T-helper 1 cell treated with Interleukin-12 subunit alpha and Interleukin-12 subunit beta and Interleukin-4 antibody, amounts not matched to agents 30 ng/mL and 1 ng/mL, for 36 hours (primary cell): ENCODE measurements at regions not wholly inside any gene's neighbourhood (a gene's known extent, or its start where the extent isn't known, plus 50 kb on each side); places are given as distances from the start of the nearest gene placed in this dataset.

Experiments
- intact Hi-C: fragments of 100-400 bp; cut with micrococcal nuclease; formaldehyde crosslinking; loops from one replicate; pipeline ENCODE4 v1.15.1; 2024

DNA sequence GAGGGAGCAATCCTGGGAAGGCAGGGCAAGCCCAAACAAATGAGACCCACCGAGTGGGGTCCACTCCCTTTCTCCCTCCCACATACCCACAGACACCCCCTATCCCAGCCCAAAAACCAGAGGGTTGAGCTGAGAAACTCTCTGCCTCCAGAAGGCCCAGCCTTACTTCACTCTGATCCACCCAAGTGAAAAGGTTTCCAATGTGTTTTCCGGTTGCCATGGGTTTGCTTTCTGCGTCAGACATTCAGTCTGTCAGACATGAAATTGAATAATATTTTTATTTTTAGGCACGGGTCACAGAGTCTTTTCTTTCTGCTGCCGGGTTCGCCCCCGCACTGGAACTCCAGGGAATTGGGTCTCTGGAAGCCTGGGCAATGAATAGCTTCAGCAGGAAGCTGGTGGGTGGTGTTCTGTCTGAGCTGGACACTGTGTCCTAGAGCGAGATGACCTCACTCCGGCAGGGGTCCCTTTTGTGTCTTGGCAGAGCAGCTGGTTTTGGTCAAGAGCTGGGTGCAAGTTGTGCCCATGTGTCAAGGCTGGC is 69.8 kb upstream of the CLMN start:
- intact Hi-C loops: no loop called here

- intact Hi-C loops: no loop called here
Measured at GRCh38 chr14:95388699-95389098, 69.0 kb upstream of the CLMN start.

- intact Hi-C loops: no loop called here
Measured at GRCh38 chr14:95387826-95388445, 68.2 kb upstream of the CLMN start.

GRCh38 chr14:95386536-95387095 is 66.9 kb upstream of the CLMN start:
- intact Hi-C loops: no loop called here

GRCh38 chr14:95385701-95386100 is 66.0 kb upstream of the CLMN start:
- intact Hi-C loops: no loop called here

GRCh38 chr14:95382747-95383146 is 63.0 kb upstream of the CLMN start:
- intact Hi-C loops: no loop called here

DNA sequence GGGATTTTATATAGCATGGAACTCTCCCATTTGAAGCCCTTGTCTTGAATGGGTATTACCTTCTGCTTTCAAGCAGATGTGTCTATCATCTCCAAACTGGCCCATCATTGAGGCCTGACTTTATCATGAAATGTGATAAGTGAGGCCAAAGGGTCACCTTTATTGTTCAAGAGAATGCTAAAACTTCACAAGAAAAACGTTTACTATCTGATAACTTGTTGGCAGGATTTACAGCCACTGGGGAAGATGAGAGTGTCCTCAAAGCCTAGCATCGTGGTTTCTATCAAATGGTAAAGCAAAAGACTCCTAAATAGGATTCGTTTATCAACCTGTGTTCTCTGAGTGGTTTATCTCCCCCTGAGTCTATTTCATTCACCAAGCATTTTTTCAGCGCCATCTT is 62.0 kb upstream of the CLMN start:
- intact Hi-C loops: no loop called here

GRCh38 chr14:95380350-95381042 is 60.8 kb upstream of the CLMN start:
- intact Hi-C loops: no loop called here

- intact Hi-C loops: no loop called here
Measured at GRCh38 chr14:95379634-95380033, 59.9 kb upstream of the CLMN start.

DNA sequence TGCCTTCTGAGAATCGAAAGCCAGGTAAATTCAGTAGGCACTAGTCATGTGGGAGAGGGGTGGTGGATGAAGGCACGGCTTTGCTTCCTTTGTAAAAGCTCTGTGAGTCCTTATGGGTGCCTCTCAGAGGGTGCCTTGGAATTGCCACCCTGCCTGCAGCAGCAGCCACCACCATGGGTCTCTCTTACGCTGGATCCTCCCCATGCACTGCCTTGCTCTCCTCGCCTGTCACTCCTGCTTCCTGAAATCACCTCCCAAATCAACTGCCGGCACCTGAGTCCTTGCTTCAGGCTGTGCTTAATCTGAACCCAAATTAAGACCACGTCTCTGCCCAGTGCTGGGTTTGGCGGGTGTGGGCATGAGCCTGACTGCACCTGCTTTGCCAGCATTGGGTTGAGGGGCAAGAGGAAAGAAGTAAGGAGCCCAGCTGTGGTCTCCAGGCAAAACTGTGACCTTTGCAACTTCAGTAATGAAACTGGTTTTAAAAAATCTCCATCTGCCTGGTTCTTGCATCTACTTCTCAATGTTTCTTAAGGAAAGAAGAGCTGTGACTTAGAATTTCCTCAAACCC is 55.9 kb upstream of the CLMN start:
- intact Hi-C loops: no loop called here

GRCh38 chr14:95374239-95374997 is 54.7 kb upstream of the CLMN start:
- intact Hi-C loops: no loop called here

DNA sequence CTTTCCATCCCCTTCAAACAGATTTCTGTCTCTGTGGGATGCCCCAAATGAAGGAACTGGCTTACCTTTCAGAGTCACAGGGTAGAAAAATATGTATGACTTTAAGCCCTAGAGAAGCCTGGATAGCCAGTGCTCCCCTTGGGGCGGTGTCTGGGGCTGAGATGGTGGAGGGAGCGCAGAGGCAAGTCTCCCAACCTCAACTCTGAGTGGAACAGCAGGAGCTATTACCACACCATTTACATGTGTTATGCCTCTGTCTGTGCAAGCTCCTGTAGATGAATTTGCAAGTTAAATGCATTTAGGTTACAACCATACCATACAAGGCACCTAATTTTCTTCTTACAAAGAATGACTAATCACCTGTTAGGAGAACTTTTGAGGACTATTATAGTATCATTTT is 50.4 kb upstream of the CLMN start:
- intact Hi-C loops: no loop called here
